ENCODE measurements at regions not wholly inside any gene's neighbourhood (a gene's known extent, or its start where the extent isn't known, plus 50 kb on each side); places are given as distances from the start of the nearest gene placed in this dataset.

GRCh38 chr17:77535435-77535834, 394.7 kb downstream of the SEC14L1 start:
- H3K27me3 ChIP-seq, result peaks cover 0 to 12% (median 0%) of the 10 kb centered on the region in 4 donors
- H3K9me3 ChIP-seq, result no peaks in the 10 kb centered on the region
- TF ChIP-seq CTCF (IDR thresholded peaks at IDR 0.05), result no peak
- FAIRE-seq, result no peak
- no peak overlapping the region for H3K4me3 ChIP-seq
- intact Hi-C loops (cut with DNase I), result no loop called here
- H3K27ac ChIP-seq, result no peak overlapping the region
- ATAC-seq, result no peak
- no peaks in the 10 kb centered on the region for H3K36me3 ChIP-seq
- no peaks in the 10 kb centered on the region for H3K4me1 ChIP-seq
- 41 to 46% methylated on average over 10 of the region's 10 CpGs for WGBS, 2 donors
- peak in 2 of 6 donors; percentile 11 to 41 for DNase-seq

- no peaks in the 10 kb centered on the region for H3K4me1 ChIP-seq
- intact Hi-C loops (cut with DNase I), result no loop called here
- FAIRE-seq (no peak), ATAC-seq (no peak), DNase-seq (peak in 1 of 6 donors; percentile 4)
- 53 to 67% methylated on average over 6 of the region's 6 CpGs for whole genome bisulfite sequencing, 2 donors
- H3K4me3 ChIP-seq, result no peak overlapping the region
- no peak overlapping the region for H3K27ac ChIP-seq
- H3K36me3 ChIP-seq, result no peaks in the 10 kb centered on the region
- no peak for TF ChIP-seq CTCF (IDR thresholded peaks at IDR 0.05)
- no peaks in the 10 kb centered on the region for H3K9me3 ChIP-seq
- peaks cover 0 to 12% (median 0%) of the 10 kb centered on the region in 4 donors for H3K27me3 ChIP-seq
These were observed 395.1 kb downstream of the SEC14L1 start for GRCh38 chr17:77535892-77536291.

GRCh38 chr17:77537566-77537965, 396.8 kb downstream of the SEC14L1 start:
- intact Hi-C loops (cut with DNase I), result no loop called here
- no peaks in the 10 kb centered on the region for H3K36me3 ChIP-seq
- no peak for TF ChIP-seq CTCF (IDR thresholded peaks at IDR 0.05)
- peaks cover 0 to 22% (median 0%) of the 10 kb centered on the region in 4 donors for H3K27me3 ChIP-seq
- no peaks in the 10 kb centered on the region for H3K9me3 ChIP-seq
- no peak overlapping the region for H3K4me3 ChIP-seq
- ATAC-seq (no peak), DNase-seq (no peak), FAIRE-seq (no peak)
- H3K4me1 ChIP-seq, result no peaks in the 10 kb centered on the region
- H3K27ac ChIP-seq, result no peak overlapping the region
- 77 to 92% methylated on average over 7 of the region's 7 CpGs for WGBS, 2 donors

GRCh38 chr17:77540531-77540930, 399.8 kb downstream of the SEC14L1 start:
- Histone ChIP-seq H3K27ac (no peak overlapping the region), H3K4me1 (no peaks in the 10 kb centered on the region), H3K36me3 (no peaks in the 10 kb centered on the region), H3K9me3 (no peaks in the 10 kb centered on the region), H3K4me3 (no peak overlapping the region), H3K27me3 (peaks cover 0 to 22% (median 0%) of the 10 kb centered on the region in 4 donors)
- no peak for DNase-seq
- intact Hi-C loops (cut with DNase I), result loop anchor here in 2 of 3 donors (5.0 to 10.0 kb wide), 2 partner anchors 472 to 474 kb away; no protein-coding TSS in a partner anchor
- no peak for FAIRE-seq
- no peak for TF ChIP-seq CTCF (IDR thresholded peaks at IDR 0.05)
- ATAC-seq, result no peak
- WGBS, 2 donors, result 35 to 46% methylated on average over 11 of the region's 11 CpGs

- H3K36me3 ChIP-seq, result no peaks in the 10 kb centered on the region
- H3K27ac ChIP-seq, result no peak overlapping the region
- 27 to 28% methylated on average over 15 of the region's 15 CpGs for WGBS, 2 donors
- H3K27me3 ChIP-seq, result peaks cover 0 to 19% (median 0%) of the 10 kb centered on the region in 4 donors
- FAIRE-seq (no peak), DNase-seq (no peak), ATAC-seq (no peak)
- no peaks in the 10 kb centered on the region for H3K9me3 ChIP-seq
- no peak overlapping the region for H3K4me3 ChIP-seq
- intact Hi-C loops (cut with DNase I), result loop anchor here in 2 of 3 donors (5.0 to 10.0 kb wide), 2 partner anchors 471 to 474 kb away; no protein-coding TSS in a partner anchor
- TF ChIP-seq CTCF (IDR thresholded peaks at IDR 0.05), result no peak
- H3K4me1 ChIP-seq, result no peaks in the 10 kb centered on the region
These were observed 400.2 kb downstream of the SEC14L1 start for GRCh38 chr17:77540975-77541374.

Measured in pancreas (tissue), 10 donors.